Heart left ventricle (tissue), 16 donors: ENCODE measurements at regions not wholly inside any gene's neighbourhood (a gene's known extent, or its start where the extent isn't known, plus 50 kb on each side); places are given as distances from the start of the nearest gene placed in this dataset.
"Not testable (repeated sequence)": the region's sequence is repeated elsewhere in the genome, so short reads cannot be mapped to it uniquely, and the experiment has no call there.

Experiments
- ATAC-seq, 4 donors: fragments of 200-7000 bp; cut with Tn5 transposase; one replicate each; pipeline ENCODE4 v1.9.1; 2020 to 2022; ENCODE audit warnings: moderate library complexity in 4 of 4, mild to moderate bottlenecking in 3 of 4, moderate number of reproducible peaks in 1 of 4
- DNase-seq, 5 donors: peaks; one replicate each; pipeline ENCODE4 v3.0.0-alpha.2; 2020
- H3K27ac ChIP-seq, 12 donors: fragments of 200-600 bp; sonication (generic) in 4 of 12; one replicate each; pipeline versions ENCODE4 v1.5.0 to v1.8.0; 2016 to 2022; ENCODE audit warnings: mild to moderate bottlenecking in 2 of 12
- H3K27me3 ChIP-seq, 9 donors: fragments of 200-600 bp; sonication (generic) in 2 of 9; one replicate each; pipeline versions ENCODE4 v1.5.1 to v1.8.0; 2016 to 2022; ENCODE audit warnings: mild to moderate bottlenecking in 3 of 9
- H3K36me3 ChIP-seq, 9 donors: fragments of 200-600 bp; sonication (generic) in 2 of 9; one replicate each; pipeline versions ENCODE4 v1.5.0 to v1.8.0; 2018 to 2022; ENCODE audit warnings: mild to moderate bottlenecking in 2 of 9
- H3K4me1 ChIP-seq, 12 donors: fragments of 200-600 bp; sonication (generic) in 4 of 12; one replicate each; pipeline versions ENCODE4 v1.5.0 to v1.8.0; 2016 to 2022; ENCODE audit warnings: mild to moderate bottlenecking in 3 of 12
- H3K4me3 ChIP-seq, 12 donors: fragments of 200-600 bp; sonication (generic) in 4 of 12; one replicate each; pipeline versions ENCODE4 v1.5.0 to v1.8.0; 2017 to 2022; ENCODE audit warnings: mild to moderate bottlenecking in 9 of 12, moderate library complexity in 4 of 12
- H3K9me3 ChIP-seq, 12 donors: fragments of 200-600 bp; sonication (generic) in 4 of 12; one replicate each; pipeline versions ENCODE4 v1.5.0 to v1.8.0; 2016 to 2022; ENCODE audit warnings: mild to moderate bottlenecking in 1 of 12
- POLR2A ChIP-seq, 2 donors: fragments of 450-650 bp; IDR thresholded peaks; one replicate each; pipeline ENCODE4 v1.6.1; 2017; ENCODE audit warnings: antibody characterized with exemption in 2 of 2, mild to moderate bottlenecking in 2 of 2, moderate library complexity in 2 of 2
- WGBS, 4 donors: extraction: QIAGEN DNeasy Blood & Tissue Kit in 2 of 4; methylation state at CpG; one replicate each; pipeline versions ENCODE4 v1.1.5 to v1.1.7; 2013 to 2018; 5-methylcytosine and 5-hydroxymethylcytosine counted together
- intact Hi-C, 10 donors: fragments of 100-400 bp; cut with DNase I; formaldehyde crosslinking; loops; one replicate each; pipeline versions ENCODE4 v1.11.1 to v1.14.2; 2022
- TF ChIP-seq, protein P1 (sequence below), 12 donors: fragments of 200-600 bp; sonication (generic) in 4 of 12; IDR thresholded peaks; one replicate each; pipeline versions ENCODE4 v1.5.0 to v1.8.0; 2018 to 2022; ENCODE audit warnings: antibody characterized with exemption in 12 of 12, mild to moderate bottlenecking in 5 of 12
- donor health status: ischemic (EF 13 %, LVEDD 7.1; RV severe dilation, severe dysfunction).
- donor health status: healthy with polysubstance abuse.
- donor health status: DM: no; HTN: yes; CAD: no.
- donor health status: DM: no; HTN: no; CAD: no.
- donor health status: ischemic (EF 25% LVEDD 6.9; RV normal size, moderate dysfunction).
- donor health status: ischemic (EF 25% LVEDD 5.7; RV mildly dilated, moderate dysfunction).
- donor health status: healthy.
- donor health status: DM: yes; HTN: yes; CAD: no.
- donor health status: ischemic (EF 35%, LVEDD 5.7; RV mildly dilated, moderate dysfunction).
- donor health status: nonischemic (EF 11% LVEDD 7.7; RV severe dilation, severe dysfunction).
- donor health status: DM: yes; HTN: yes; CAD: no.
- donor health status: PGD.
- donor health status: ischemic (EF 29% LVEDD 5.4; RV normal size, mild dysfunction).
- donor health status: nonischemic (EF 23%, LVEDD 6.1; RV moderate dilation, normal function).

DNA sequence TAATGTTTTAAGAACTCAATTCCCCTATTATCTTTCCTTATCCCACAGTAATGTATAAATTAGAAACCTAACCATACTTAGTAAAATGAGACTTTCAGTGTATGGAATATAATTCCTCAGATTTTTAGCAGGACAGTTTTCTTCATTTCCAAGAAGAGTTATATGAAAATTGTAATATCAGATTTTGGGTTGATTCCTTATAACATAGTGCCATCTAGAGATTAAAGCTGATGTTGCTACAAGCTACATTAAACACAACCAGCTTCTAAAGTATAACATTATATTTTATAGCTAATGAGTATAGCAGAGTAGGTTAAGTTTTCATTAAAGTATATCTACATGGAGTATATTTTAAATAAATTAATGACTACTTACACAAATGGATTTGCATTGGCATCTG is 99.7 kb upstream of the MIR17HG start:
- intact Hi-C loops: no loop called here

DNA sequence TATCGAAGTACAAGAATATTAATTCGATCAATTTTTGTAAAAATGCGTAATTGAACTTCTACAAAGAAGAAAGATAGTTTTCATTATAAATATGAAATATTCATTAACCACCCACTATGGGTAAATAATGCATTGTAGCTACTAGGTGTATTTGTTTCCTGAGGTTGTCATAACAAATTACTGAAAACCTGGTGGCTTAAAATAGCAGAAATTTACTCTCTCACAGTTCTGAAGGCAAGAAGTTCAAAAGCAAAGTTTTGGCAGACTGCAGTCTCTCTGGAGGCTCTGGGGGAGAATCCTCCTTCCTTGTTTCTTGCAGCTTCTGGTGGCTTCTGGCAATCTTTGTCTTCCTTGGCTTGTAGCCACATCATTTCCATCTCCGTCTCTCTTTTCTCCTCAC is 99.2 kb upstream of the MIR17HG start:
- ATAC-seq: no peak
- TF ChIP-seq, protein P1, sequence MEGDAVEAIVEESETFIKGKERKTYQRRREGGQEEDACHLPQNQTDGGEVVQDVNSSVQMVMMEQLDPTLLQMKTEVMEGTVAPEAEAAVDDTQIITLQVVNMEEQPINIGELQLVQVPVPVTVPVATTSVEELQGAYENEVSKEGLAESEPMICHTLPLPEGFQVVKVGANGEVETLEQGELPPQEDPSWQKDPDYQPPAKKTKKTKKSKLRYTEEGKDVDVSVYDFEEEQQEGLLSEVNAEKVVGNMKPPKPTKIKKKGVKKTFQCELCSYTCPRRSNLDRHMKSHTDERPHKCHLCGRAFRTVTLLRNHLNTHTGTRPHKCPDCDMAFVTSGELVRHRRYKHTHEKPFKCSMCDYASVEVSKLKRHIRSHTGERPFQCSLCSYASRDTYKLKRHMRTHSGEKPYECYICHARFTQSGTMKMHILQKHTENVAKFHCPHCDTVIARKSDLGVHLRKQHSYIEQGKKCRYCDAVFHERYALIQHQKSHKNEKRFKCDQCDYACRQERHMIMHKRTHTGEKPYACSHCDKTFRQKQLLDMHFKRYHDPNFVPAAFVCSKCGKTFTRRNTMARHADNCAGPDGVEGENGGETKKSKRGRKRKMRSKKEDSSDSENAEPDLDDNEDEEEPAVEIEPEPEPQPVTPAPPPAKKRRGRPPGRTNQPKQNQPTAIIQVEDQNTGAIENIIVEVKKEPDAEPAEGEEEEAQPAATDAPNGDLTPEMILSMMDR (IDR thresholded peaks at IDR 0.05): no peak
- TF ChIP-seq POLR2A (IDR thresholded peaks at IDR 0.05): no peak
- H3K4me3 ChIP-seq: no peak overlapping the region
- no peak overlapping the region for H3K27ac ChIP-seq
- no peaks in the 10 kb centered on the region for H3K36me3 ChIP-seq
- no peaks in the 10 kb centered on the region for H3K4me1 ChIP-seq
- intact Hi-C loops: no loop called here
- no peaks in the 10 kb centered on the region for H3K9me3 ChIP-seq
- H3K27me3 ChIP-seq: peaks cover 0 to 2% (median 0%) of the 10 kb centered on the region in 9 donors
- 54 to 59% (median 56%) methylated on average over 4 of the region's 4 CpGs for WGBS, 4 donors
- no peak for DNase-seq

More for the DNA sequence above, 99.7 kb upstream of the MIR17HG start:
- H3K4me3 ChIP-seq: no peak overlapping the region
- peaks cover 0 to 2% (median 0%) of the 10 kb centered on the region in 9 donors for H3K27me3 ChIP-seq
- TF ChIP-seq, protein P1 (IDR thresholded peaks at IDR 0.05): peak in 3 of 12 donors; percentile 10 to 16 (median 15)
- no peak for TF ChIP-seq POLR2A (IDR thresholded peaks at IDR 0.05)
- H3K9me3 ChIP-seq: no peaks in the 10 kb centered on the region
- no peaks in the 10 kb centered on the region for H3K36me3 ChIP-seq
- no peak for ATAC-seq
- no peaks in the 10 kb centered on the region for H3K4me1 ChIP-seq
- no peak overlapping the region for H3K27ac ChIP-seq
- DNase-seq: no peak

DNA sequence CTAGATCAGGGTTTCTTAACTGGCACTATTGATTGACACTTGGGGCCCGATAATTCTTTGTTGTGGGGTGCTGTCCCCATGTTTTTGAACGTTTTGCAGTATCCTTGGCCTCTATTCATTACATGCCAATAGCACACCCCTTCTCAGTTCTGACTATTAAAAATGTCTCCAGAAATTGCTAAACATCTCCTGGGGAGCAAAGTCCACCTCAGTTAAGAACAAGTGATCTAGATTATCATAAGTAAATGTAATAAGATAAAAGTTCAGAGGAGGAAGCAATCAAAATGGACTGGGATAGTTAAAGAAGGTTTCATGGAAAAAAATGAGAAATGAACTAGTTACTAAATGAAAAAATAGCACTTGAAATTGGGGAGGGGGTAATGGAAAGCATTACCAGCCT is 98.1 kb upstream of the MIR17HG start:
- H3K27me3 ChIP-seq: peaks cover 0 to 2% (median 0%) of the 10 kb centered on the region in 9 donors
- no peak overlapping the region for H3K4me3 ChIP-seq
- intact Hi-C loops: no loop called here
- TF ChIP-seq, protein P1 (IDR thresholded peaks at IDR 0.05): no peak
- no peak for TF ChIP-seq POLR2A (IDR thresholded peaks at IDR 0.05)
- 62 to 70% (median 66%) methylated on average over 2 of the region's 2 CpGs for WGBS, 4 donors
- ATAC-seq (no peak), DNase-seq (no peak)
- no peaks in the 10 kb centered on the region for H3K9me3 ChIP-seq
- H3K27ac ChIP-seq: no peak overlapping the region
- no peaks in the 10 kb centered on the region for H3K4me1 ChIP-seq
- H3K36me3 ChIP-seq: no peaks in the 10 kb centered on the region

DNA sequence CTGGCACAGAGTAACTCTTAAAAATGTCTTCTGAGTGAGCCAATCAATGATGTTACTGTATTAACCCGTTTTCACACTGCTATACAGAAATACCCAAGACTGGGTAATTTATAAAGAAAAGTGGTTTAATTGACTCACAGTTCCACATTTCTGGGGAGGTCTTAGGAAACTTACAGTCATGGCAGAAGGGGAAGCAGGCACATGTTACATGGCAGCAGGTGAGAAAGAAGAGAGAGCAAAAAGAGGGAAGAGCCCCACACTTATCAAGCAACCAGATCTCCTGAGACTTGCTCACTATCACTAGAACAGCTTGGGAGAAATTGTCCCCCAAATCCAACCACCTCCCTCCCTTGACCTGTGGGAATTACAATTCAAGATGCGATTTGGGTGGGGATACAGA is 97.6 kb upstream of the MIR17HG start:
- H3K36me3 ChIP-seq: no peaks in the 10 kb centered on the region
- DNase-seq: no peak
- WGBS, 4 donors: 56 to 77% (median 63%) methylated on average over 2 of the region's 2 CpGs
- H3K4me1 ChIP-seq: no peaks in the 10 kb centered on the region
- intact Hi-C loops: no loop called here
- no peak for ATAC-seq
- TF ChIP-seq POLR2A (IDR thresholded peaks at IDR 0.05): no peak
- TF ChIP-seq, protein P1 (IDR thresholded peaks at IDR 0.05): no peak
- no peak overlapping the region for H3K4me3 ChIP-seq
- H3K27me3 ChIP-seq: peaks cover 0 to 2% (median 0%) of the 10 kb centered on the region in 9 donors
- H3K27ac ChIP-seq: no peak overlapping the region
- no peaks in the 10 kb centered on the region for H3K9me3 ChIP-seq

DNA sequence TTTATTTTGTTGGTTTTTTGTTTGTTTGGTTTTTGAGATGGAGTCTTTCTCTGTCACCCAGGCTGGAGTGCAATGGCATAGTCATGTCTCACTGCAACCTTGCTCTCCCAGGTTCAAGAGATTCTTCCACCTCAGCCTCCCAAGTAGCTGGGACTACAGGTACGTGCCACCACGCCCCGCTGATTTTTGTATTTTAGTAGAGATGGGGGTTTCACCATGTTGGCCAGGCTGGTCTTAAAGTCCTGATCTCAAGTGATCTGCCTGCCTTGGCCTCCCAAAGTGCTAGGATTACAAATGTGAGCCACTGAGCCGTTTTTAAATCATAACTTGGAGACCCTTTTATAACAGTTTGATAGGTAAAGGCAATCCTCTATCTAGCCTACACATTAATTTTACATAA is 95.9 kb upstream of the MIR17HG start:
- H3K27ac ChIP-seq, ATAC-seq, H3K36me3 ChIP-seq, H3K27me3 ChIP-seq, H3K9me3 ChIP-seq, H3K4me1 ChIP-seq, H3K4me3 ChIP-seq, DNase-seq, intact Hi-C loops: not testable (repeated sequence)
- 84 to 89% (median 85%) methylated on average over 4 of the region's 4 CpGs for WGBS, 4 donors
